ENCODE measurements at regions not wholly inside any gene's neighbourhood (a gene's known extent, or its start where the extent isn't known, plus 50 kb on each side); places are given as distances from the start of the nearest gene placed in this dataset.

DNA sequence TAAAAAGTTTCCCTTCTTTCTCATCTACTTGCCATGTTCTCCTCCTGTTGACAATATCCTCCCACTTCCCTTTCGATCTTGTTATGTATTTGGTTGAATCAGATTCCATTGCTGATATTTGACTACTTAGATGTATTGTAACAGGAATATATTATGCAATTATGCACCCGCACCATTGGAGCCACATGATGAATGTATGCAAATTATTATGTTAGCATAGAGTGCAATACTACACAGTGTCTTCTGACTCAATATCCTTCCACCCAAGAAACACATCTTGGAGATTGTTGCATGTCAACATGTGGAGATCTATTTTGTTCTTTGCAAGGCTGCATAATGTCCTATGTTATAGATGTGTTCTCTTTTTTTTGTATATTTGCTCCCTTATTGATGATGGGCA, 219.2 kb upstream of the RBFOX1 start:
- TF ChIP-seq, protein P1, sequence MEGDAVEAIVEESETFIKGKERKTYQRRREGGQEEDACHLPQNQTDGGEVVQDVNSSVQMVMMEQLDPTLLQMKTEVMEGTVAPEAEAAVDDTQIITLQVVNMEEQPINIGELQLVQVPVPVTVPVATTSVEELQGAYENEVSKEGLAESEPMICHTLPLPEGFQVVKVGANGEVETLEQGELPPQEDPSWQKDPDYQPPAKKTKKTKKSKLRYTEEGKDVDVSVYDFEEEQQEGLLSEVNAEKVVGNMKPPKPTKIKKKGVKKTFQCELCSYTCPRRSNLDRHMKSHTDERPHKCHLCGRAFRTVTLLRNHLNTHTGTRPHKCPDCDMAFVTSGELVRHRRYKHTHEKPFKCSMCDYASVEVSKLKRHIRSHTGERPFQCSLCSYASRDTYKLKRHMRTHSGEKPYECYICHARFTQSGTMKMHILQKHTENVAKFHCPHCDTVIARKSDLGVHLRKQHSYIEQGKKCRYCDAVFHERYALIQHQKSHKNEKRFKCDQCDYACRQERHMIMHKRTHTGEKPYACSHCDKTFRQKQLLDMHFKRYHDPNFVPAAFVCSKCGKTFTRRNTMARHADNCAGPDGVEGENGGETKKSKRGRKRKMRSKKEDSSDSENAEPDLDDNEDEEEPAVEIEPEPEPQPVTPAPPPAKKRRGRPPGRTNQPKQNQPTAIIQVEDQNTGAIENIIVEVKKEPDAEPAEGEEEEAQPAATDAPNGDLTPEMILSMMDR (IDR thresholded peaks at IDR 0.05), result no peak
- TF ChIP-seq POLR2A (IDR thresholded peaks at IDR 0.05), result no peak
